ENCODE measurements at regions not wholly inside any gene's neighbourhood (a gene's known extent, or its start where the extent isn't known, plus 50 kb on each side); places are given as distances from the start of the nearest gene placed in this dataset.

- no peak for DNase-seq (ENCODE audit: low read depth in 2 of 2)
These were observed 76.5 kb upstream of the CDH5 start for GRCh38 chr16:66289986-66290385.

- DNase-seq (ENCODE audit: low read depth in 2 of 2), result no peak
These were observed 77.3 kb upstream of the CDH5 start for GRCh38 chr16:66289051-66289680.

- DNase-seq (ENCODE audit: low read depth in 2 of 2), result no peak
These were observed 78.6 kb upstream of the CDH5 start for GRCh38 chr16:66287926-66288325.

DNA sequence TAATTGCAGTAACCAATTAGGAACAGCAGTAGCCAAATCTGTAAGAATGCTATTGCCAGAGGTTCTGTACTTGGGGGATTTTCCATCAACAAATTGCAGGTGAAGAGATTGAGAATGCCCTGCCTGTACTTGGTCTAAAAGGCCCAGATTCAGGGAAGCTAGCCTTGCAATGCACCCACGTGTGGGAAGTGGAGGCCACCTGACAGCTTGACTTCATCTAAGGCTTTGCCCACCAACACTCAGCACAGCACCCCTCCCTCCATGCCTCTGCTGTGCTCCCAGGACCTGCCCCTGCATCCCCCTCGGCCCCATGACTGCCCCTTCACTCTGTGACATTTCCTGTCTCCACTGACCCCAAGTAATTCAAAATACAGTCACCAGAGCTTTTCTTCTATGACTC lies 79.1 kb upstream of the CDH5 start:
- no peak for DNase-seq (ENCODE audit: low read depth in 2 of 2)

DNA sequence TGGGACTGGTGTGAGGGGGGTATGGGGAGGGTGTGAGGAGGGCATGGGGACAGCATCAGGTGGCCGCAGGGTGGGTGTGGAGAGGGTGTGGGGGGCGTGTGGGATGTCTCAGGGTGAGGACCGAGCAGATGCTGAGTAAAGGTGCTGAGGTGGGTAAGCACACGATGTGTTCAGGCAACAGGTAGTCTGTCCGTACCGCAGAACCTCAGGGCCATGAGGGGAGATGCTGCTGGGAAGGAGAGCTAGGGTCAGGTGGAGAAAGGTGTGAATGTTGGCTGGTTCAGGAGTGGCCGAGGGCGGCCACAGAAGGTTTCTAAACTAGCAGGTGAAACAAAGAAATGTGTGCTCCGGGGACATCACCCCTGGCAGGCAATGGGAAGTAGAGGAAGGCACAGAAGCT lies 80.0 kb upstream of the CDH5 start:
- no peak for DNase-seq (ENCODE audit: low read depth in 2 of 2)

GRCh38 chr16:66278604-66279262 lies 87.8 kb upstream of the CDH5 start:
- DNase-seq (ENCODE audit: low read depth in 2 of 2), result no peak

DNA sequence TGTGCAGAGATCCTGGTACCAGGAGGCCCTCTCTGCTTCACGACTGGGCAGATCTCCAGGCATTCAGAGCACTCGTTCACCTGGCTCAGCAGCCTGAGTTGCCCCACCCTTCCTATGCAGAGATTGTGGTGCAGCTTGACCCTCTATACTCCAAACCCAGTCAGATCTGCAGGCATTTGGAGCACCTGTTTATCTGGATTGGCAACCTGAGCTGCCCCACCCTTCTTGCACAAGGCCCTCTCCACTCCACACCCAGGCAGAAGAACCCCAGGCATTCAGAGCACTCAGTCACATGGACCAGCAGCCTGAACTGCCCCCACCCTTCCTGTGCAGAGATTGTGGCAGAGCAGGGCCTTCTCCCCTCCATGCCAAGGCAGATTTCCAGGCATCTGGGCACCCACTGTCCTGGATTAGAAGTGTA lies 88.4 kb upstream of the CDH5 start:
- DNase-seq (ENCODE audit: low read depth in 2 of 2), result no peak

DNA sequence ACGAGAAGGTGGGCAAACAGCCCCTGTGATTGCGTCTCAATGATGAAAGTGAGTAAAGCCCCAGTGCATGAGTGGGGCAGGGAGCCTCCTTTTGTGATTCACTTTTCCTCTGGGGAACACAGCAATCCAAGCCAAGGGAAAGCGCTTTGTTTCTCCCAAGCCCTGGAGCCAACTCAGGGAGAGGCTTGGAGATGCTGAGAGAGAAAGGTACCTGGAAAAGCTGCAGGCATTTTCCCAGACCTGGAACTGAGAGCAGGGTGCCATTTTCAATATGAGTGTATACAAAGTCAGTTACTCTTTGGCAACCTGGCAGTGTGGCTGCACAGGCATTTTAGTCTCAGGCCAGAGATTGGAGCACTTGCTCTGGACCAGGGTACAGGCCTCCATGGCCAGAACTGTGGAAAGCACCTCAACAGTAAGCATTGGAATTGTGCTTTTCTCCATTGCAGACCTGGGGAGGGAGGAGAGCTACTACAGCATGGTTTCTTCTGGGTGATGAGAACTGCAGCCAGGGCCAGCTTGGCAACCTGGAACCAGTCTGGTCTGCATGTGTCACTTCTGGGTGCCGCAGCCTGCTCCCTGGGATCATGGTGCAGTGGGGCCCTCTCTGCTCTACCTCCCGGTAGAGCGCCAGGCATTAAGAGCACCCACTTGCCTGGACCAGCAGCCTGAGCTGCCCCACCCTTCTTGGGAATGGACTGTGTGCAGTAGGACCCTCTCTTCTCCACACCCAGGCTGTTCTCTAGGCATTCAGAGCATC lies 89.0 kb upstream of the CDH5 start:
- no peak for DNase-seq (ENCODE audit: low read depth in 2 of 2)

DNA sequence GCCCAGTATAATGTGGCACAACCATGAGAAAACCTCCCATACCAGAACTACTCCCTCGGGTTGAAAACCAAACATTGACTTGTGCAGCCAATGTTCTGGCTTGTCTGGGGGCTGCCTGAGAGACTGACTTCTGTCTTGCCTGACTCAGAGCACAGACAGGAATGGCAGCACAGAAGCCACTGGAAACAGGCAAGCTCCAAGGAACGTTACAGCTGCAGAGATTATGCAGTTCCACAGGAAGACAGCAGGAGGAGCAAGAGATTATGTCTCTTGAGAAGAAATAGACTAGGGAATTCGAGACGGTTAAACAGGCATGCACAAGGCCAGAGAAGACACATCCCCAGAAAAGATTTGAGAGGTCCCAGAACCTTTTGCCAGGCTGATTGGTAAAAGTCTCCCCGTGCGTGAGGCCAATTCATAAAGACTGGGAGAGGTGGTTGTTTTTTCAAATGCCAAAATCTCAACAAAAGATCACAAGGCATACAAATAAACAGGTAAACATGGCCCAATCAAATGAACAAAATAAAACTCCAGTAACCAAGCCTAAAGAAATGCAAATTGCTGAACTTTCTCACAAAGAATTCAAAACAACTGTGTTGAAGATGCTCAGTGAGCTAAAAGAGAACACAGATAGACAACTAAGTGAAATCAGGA lies 90.6 kb upstream of the CDH5 start:
- DNase-seq (ENCODE audit: low read depth in 2 of 2), result no peak

GRCh38 chr16:66274335-66275110 lies 92.0 kb upstream of the CDH5 start:
- no peak for DNase-seq (ENCODE audit: low read depth in 2 of 2)

GRCh38 chr16:66273644-66274334 lies 92.7 kb upstream of the CDH5 start:
- no peak for DNase-seq (ENCODE audit: low read depth in 2 of 2)

DNA sequence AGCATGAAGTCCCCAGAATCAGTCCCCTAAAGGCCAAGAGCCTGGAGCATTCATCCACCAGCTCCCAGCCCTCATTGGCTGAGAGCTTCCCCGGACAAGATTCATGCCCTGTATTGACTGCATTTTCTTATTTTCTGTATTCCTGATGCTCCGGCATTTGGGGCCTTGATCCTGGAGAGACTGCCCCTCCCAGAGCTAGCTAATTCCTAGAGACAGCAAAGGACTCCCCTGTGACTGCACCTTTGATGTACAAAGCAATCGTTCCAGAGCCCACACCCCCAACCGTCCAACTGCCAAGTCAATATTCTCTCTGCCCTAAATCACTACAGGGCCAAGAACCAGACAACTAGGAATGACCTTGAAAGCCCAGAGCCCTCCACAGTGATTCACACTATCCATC lies 93.4 kb upstream of the CDH5 start:
- DNase-seq (ENCODE audit: low read depth in 2 of 2), result no peak

DNA sequence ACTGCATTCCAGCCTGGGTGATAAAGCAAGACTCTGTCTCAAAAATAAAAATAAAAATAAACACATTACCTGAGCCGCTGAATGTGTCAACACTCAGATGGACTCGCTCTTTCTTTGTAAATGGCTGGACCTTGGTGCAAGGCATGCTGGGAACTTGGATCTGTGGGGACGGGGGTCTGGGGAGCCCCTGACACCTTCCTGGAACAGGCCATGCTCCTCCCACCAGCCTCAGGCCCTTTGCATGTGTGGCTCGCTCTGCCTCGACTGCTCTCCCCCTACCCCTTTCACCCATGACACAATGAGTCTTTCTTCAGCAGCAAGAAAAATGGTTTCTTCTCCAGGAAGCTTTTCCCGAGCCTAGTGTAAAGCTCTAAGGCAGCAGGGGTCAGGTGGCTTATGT lies 94.0 kb upstream of the CDH5 start:
- DNase-seq (ENCODE audit: low read depth in 2 of 2), result no peak

GRCh38 chr16:66271074-66272060 lies 95.1 kb upstream of the CDH5 start:
- DNase-seq (ENCODE audit: low read depth in 2 of 2), result no peak

- peak; percentile 4 to 26 for DNase-seq (ENCODE audit: low read depth in 2 of 2)
These were observed 96.1 kb upstream of the CDH5 start for GRCh38 chr16:66270333-66270927.

- DNase-seq (ENCODE audit: low read depth in 2 of 2), result no peak
These were observed 96.7 kb upstream of the CDH5 start for GRCh38 chr16:66269617-66270332.

DNA sequence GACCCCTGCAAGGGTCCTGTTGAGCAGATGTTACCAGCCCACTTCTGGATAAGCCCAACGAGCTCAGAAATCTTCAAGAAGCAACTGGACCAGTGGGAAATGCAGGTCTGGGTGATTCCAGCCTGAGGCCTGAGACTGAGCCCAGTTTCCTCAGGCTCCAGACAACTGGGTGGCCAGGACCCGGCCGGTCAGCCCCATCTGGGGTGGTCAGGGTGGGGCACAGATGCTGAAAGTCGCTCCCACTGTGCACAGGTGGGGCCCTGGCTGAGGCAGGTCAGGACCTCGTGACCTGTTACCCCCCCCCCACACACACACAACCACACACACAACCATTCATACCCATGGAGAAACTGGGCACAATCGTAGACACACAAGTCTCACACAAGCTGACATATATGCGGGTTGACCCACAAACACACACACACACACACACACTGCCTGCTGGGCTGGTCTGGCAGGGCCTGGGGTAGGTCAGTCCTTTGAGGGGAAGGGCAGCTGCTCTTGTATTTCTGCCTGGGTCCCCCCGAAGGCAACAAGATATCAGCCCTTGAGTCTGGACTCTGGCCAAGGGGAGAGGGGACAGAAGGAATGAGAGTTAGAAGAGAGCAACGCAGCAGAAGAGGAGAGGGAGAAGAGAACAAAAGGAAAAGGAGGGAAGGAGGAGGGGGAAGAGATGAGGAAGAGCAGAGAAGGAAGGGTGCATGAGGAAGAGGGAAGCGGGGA lies 99.0 kb upstream of the CDH5 start:
- no peak for DNase-seq (ENCODE audit: low read depth in 2 of 2)

Data from stimulated activated CD8-positive, alpha-beta memory T cell treated with anti-CD3 and anti-CD28 coated beads, Interleukin-2, amount 100 ng/mL, for 1 hour (primary cell).